Ammon's horn (tissue), 1 donor: ENCODE measurements at regions not wholly inside any gene's neighbourhood (a gene's known extent, or its start where the extent isn't known, plus 50 kb on each side); places are given as distances from the start of the nearest gene placed in this dataset.

Experiments used
- DNase-seq: peaks from one replicate; pipeline ENCODE4 v3.0.0-alpha.2; 2016; ENCODE audit warnings: low spot score

DNA sequence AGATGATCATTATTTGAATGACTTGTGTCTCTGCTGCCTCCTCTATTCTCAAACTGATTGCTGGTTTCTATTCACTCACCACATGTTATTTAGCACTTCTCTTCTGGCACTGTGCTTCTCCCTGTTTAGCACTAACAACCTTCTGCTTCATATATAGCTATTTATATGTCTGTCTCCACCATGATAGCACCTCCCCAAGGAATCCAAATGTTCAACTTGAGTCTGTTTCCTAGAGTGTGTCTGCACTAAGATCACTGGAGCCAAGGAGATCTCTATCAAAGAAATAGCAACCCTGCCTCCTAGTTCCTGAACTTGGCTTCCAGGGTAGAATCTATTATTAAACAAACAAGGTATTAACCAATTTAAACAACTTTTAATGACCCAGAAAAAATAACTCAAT is 104.5 kb downstream of the CYP26A1 start:
- peak; percentile 12 for DNase-seq

DNA sequence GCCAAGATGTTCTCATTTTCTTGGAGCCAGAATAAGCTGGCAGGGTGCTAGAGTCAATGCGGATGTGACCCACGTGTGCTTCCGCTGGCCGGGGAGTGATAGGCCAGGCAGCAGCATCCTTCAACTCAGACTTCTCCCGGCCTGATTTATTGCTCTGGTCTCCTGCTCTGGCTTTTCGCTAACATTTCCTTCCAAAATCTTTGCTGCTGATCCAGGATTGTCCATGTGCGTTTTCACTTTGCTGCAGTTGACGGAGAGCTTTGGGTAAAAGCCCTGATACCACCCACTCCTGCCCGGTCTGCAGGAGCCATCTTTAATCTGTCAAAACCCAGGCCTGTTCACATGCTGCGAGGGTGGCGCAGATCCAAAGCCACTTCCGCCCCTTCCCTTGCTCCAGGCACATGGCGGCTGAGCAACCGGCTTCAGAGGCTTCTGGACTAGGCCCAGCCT is 106.8 kb downstream of the CYP26A1 start:
- no peak for DNase-seq

DNA sequence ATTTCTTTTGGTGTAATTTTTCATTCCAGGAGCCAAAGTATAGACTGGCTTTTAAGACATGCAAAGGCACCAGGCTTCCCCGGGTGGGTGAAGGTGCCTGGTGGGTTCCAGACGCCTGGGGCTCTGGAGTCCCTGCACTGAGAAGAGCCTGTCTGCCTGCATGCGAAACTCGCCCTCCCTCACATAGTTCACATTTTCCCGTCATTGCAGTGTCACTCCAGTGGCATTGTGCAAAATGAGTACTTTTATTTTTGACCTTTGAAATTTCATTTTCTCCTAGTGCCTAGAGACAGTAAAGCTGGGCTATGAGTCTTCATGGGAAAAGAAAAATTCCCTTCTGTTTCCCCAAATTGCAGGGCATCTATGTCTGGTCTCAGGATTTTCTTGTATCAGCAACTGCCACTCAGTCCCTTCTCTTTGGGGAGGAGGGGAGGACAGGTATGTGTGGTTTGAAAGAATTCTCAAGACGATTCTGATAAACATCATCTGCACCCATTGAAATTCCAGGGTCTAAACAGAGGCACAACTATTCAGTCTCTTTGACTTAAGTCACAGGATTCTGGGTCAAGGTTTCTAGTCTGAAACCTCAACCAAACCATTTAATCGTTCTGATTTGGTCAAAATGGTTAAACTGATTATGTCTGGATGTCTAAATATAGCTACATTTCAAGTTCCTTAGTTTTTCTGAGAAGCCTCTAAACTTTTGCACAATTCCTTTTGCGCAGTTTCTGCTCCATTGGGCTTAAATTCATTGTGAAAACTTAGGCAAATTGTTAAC is 107.8 kb downstream of the CYP26A1 start:
- no peak for DNase-seq

DNA sequence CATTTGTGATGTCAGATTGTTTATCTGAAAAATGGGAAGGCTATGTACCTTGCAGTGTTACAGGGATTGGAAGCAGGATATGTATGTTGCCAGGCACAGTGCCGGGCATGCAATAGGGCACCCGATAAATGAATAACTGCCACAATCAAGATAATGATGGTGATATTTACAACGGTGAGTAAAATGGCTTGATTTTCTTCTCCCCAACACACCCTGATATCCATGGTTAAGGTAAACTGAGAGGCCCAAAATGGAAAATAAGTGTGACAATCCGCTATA is 108.3 kb downstream of the CYP26A1 start:
- DNase-seq, result no peak

DNA sequence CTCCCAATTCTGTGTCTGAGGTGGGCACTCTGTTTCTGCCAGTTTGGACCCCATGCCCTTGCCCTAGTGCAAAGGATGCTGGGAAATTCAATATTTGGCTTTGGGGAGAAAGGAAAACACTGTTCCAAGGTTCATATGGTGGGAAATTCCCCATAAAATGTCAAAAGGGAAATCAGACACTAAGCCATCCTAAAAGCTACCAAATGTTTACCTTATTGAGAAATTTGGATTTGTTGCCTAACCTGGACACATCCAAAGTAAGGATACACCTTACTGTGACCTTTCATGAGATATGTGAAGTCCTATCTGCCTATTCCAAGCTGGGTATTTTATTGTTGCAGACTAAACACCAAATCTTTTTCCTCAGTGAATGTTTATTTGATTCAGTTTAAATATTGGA is 109.1 kb downstream of the CYP26A1 start:
- no peak for DNase-seq

DNA sequence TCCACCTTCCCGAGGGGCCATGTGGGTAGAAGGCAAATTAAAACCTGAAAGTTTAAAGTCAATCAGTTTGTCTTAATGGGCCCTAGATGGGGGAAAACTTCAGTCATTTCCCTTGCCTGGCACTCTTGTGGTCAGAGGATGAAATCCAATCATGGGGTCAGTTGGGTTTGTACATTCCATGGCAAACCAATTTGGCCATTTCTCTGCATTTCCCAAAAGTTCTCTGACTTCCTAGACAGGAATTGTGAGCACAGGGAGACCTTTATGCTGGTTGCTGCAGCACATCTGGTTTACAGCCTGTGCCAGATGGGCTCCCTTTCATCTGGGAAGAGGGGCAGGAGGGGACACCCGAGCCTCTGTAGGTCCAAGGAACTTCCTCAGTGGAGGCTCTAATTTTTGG is 113.0 kb downstream of the CYP26A1 start:
- DNase-seq, result no peak

DNA sequence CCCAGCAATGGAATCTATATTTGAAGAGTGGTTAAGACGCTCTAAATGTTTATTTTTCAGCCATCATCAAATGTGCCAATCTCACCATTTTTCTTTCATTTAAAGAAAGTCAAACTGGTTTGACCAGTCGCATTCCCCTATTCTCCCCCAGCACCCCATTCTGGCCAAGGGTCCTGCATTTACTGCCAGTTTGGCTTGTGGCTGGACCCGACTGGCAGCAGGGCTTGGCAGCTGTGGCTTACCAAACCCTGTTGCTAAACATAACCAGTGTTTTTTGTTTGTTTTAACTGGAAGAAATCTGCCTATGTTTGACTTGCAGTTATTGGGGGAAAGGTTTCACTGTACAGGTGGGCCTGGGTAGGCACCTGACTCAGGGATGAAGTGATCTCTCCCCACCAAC is 116.3 kb downstream of the CYP26A1 start:
- DNase-seq, result no peak

DNA sequence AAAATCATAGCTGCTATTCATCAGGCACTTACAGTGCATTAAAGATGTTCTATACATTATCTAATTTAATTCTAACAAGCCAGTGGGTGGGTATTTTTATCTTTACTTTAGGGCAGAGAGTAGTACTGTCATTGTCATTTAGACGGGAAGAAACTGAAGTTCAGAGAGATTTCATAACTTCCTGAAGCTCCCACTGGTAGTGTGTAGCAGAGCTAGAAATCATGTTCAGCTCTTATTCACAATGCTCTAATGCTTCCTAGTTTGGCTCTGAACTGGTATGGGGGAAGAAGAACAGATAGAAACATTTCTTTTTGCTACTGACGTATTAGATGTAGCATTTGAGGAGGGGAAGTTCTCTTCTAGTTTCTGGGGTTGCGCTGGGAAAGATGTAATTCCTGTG is 116.7 kb downstream of the CYP26A1 start:
- peak; percentile 24 for DNase-seq

DNA sequence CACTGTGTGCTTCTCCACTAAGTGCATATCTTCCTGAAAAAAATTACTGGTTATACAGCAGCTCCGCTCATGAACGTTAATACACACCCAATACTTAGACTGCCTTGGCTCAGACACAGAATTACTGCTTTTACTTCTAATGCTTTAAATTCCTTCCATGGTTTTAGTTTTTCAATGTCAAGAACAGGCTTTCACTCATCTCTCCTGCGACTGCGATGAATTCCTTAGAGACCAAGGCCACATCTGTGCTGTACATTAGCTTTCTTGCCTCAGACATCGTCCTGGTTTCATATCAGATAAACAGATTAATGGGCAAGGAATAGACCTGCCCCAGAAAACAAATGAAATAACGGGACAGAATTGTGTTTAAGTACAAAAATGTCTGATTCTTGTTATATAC is 120.2 kb downstream of the CYP26A1 start:
- DNase-seq, result no peak

DNA sequence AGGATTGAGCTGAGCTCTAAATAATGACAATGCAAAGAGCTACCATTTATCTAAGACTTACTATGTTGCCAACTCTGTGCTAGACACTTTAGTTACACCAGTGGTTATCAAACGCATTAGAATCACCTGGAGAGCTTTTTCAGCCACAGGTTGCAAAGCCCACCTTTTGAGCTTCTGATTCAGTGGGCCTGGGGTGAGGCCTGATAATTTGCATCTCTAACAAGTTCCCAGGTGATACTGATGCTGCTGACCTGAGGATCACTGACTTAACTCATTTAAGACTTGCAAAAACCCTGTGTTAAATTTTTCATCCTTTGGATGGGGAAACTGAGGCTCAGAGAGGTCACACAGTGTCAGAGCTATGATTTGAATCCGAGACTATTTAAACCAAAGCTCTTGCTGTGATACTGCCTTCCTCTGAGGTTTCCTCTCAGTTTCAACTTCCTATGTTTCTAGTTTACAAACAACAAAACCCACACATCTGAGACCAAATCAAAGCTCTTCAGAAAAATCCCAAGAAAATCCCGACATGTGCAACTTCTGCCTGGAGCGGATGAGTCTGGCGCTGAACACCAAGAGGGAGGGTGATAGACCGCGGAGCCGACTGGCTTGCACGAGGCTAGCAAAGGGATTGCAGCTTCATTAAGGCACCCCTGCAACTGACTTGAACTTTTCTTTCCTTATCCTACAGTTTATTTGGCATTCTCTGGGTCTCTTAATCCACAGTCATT is 124.9 kb downstream of the CYP26A1 start:
- DNase-seq, result peak; percentile 20

DNA sequence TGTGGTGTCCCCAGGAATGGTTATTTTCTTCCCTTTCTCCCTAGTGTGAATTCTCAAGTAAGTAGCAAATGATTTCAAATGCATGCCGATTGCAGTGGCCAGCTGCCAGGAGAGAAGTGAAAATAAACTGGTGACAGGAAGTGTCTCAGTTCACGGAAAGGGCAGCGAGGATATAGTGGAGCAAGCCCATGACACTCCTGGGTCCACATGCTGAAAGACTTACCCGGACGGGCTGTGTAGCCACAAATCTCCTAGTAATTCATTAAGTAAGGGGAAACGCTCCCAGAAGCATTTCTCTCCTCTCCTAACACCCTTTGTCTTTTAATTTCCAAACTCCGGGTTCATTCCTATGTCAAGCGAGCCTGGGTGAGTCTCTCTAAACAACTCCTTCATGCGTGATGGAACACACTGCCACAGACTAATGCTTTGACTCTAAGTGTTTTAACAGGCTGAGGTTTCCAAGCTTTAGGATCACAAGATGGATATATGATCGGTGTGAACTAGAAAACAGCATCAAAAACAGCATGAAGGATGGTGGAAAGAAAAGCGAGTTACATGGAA is 125.6 kb downstream of the CYP26A1 start:
- DNase-seq, result peak; percentile 65

DNA sequence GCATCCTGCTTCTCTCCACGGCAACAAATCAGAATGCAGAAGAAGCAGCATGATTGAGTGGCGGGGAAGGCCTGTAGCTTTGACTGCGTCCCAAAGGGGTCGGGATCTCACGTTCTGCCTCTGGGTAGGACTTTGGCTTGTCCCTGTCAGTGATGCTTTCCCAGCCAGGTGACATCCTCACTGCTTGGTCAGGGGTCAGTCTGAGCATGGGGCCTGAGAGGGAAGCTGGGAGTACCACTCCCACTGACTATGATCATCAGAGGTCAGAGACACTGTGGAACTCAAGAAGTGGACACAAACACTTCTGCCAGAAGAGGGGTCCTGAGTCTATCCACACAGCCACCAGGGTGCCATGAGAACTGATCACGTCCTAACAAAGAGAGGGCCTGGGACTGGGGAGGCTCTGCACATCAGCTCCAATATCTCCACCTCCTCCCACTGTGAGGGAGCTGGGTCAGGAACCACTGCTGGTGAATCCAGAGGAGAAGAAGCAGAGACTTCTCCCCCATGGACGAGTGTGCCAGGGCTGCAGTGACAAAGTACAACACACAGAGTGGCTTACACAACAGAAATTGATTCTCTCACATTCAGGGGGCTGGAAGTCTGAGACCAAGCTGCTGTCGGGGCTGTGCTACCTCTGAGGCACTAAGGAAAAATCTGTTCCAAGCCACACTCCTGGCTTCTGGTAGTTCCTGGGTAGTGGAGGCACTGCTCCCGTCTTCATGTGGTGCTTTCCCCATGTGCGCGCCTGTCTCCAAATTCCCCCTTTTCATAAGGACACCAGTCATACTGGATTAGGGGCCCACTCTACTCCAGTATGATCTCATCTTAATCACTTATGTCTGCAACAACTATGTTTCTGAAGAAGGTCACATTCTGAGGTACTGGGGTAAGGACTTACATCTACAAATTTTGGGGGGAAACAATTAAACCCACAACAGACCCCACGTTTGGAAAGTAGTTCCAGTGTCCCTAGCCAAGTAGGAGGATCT is 131.1 kb downstream of the CYP26A1 start:
- no peak for DNase-seq

DNA sequence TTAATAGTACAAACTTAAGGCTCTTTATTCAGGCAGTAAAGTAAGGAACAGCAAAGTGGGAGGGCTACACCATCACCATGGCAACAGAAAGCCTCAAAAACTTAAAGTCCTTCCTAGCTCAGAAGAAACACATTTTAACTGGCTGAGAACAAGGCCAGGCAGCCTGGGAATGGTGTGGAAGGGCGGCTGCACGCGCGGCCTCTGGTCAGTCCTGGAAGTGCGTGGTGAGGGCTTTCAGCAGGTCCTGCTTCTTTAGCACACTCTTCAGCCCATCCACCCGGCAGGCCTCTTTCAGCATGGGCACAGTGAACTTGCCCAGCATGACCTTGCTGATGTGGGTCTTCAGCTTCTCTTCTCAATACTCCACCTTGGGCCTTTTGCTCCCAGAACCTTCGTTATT is 133.0 kb downstream of the CYP26A1 start:
- no peak for DNase-seq

DNA sequence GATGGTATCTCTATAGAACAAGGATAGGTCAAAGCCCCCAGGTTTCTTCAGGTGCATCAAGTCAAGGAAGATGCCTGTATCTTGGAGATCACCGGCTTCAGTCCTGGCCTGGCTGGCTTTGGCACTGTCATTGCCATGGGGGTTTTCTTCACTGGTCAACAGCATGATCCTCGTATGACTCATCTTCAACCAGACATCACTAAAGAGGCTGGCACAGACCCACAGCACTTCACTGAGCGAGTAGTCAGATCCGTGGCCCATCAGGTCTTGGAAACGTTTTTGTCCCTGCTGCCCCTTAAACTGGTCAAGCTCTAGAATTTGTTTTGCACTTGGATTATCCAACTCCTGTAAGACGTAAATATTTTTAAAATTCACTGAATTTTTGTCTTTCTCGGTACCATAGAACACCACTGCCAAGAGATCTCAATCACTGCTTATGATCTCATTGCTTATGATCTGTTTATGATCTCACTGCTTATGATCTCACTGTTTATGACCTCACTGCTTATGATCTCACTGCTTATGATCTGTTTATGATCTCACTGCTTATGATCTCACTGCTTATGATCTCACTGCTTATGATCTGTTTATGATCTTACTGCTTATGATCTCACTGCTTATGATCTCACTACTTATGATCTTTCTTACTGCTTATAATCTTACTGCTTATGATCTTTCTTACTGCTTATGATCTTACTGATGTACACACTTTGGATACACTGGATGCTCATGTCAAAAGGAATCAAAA is 135.2 kb downstream of the CYP26A1 start:
- DNase-seq, result no peak

DNA sequence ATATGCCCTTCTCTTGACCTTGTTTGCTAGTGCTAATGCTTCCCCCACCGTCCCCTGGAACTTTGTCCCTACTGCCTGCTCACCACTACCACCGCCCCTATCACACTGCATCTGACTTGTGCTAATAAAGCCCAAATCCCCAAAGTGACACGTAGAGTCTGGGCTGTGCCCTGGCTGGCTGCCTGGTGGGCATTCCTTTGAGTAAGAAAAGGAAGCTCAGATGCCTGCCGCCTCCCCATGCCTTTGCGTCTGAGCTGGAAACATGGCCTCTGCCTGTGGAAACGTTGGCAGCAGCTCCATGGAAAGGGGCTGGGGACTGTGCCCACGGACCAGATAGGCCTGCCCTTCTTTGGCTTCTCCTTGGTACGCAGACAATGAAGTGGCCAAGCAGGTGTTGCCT is 138.3 kb downstream of the CYP26A1 start:
- DNase-seq, result no peak

DNA sequence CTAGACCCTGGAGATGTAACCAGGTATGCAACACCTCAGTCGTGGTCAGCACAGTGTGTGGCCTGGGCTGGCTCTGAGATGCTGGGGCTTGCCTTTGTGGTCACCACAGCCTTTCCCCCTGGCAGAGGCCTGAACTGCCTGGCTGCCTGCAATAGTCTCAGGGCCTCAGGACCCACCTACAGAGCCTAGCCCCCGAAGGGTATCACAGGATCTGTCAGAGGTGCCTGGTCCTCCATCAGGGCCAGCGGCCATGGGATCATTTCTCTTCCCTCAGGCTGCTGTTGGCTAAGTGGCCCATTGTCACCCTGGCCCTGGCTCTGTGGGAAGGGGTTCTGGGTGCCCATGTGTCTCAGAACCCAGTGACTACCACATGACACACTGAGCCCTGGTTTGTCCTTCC is 141.6 kb downstream of the CYP26A1 start:
- DNase-seq, result no peak

DNA sequence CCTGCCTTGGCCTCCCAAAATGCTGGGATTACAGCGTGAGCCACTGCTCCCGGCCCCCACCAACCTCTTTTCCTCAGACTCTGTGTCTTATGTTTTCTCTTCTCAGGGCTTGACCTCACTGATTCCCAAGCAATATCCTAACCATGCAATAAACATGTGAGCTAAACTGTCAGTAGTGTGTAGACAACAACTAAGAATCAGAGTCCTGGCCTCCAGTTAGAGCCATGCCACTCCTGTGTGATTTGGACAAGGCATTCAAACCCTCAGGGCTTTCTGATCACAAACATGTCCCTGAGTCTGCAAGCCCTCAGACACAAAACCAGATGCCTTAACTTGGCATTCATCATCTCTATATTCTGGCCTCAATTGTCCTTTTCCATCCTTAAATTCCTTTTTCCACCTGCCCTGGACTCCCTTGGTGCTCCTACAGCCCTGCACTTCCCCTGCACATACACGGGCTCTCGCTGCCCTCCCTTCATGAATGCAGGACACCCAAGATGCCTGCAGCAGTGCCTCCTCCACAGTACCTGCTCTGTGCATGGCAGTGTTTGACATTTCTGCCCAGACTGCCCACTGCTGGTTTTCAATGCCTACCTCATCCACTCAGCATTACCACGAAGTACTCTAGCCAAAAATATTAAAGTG is 142.8 kb downstream of the CYP26A1 start:
- DNase-seq, result no peak

DNA sequence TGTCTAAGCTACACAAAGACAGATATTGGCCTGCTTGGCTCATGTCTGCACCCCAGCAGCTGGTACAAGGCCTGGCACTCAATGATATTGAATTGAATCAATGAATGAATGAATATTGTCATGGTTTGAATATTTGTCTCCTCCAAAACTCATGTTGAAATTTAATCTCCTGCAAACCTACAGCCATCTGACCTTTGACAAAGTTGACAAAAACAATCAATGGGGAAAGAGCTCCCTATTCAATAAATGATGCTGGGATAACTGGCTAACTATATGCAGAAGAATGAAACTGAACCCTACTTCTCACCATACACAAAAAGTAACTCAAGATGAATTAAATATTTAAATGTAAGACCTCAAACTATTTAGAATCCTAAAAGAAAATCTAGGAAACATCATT is 144.7 kb downstream of the CYP26A1 start:
- no peak for DNase-seq

DNA sequence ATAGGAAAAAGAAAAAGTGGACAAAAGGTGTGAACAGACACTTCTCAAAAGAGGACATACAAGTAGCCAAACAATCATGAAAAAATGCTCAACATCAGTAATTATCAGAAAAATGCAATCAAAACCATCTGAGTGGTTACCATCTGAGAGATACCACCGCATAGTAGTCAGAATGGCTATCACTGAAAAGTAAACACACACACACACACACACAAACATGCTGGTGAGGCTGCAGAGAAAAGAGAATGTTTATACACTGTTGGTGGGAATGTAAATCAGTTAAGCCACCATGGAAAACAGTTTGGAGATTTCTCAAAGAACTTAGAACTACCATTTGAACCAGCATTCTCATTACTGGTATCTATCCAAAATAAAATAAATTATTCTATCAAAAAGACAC is 145.7 kb downstream of the CYP26A1 start:
- DNase-seq, result no peak

DNA sequence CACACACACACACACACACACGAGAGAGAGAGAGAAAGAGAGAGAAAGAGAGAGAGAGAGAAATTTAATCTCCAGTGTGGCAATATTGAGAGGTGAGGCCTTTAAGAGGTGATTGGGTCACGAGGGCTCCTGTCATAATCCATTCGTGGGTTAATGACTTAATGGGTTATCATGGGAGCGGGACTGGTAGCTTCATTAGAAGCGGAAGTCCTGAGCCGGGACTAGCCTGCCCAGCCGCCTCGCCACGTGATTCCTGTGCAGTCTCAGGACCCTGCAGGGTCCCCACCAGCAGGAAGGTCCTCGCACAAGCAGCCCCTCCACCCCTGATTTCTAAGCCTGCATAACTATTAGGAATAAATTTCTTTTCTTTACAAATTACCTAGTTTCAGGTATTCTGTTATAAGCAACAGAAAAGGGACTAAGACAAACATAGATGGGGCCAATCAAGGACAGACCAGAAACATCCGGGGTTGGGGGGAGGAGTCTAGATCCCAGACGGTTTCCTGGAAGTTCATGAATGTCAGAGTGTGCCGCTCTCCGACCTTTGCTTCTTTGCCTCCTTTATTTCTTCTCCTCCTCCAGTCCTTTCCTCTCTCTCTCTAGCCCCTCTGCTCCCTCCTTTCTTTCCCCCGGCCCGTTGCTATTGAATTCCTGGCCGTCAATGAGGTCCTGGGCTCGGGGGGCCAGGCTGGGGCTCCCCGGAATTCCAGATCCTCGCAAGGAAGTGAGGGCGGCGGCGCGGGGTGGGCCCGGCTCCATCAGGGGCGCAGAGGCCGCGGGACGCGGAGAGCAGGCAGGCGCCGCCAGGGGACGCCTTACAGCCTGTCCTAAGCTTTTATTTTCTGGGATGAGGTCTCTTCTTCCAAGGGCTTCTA is 146.8 kb downstream of the CYP26A1 start:
- no peak for DNase-seq
